ENCODE measurements at regions not wholly inside any gene's neighbourhood (a gene's known extent, or its start where the extent isn't known, plus 50 kb on each side); places are given as distances from the start of the nearest gene placed in this dataset.
"Not testable (repeated sequence)": the region's sequence is repeated elsewhere in the genome, so short reads cannot be mapped to it uniquely, and the experiment has no call there.

DNA sequence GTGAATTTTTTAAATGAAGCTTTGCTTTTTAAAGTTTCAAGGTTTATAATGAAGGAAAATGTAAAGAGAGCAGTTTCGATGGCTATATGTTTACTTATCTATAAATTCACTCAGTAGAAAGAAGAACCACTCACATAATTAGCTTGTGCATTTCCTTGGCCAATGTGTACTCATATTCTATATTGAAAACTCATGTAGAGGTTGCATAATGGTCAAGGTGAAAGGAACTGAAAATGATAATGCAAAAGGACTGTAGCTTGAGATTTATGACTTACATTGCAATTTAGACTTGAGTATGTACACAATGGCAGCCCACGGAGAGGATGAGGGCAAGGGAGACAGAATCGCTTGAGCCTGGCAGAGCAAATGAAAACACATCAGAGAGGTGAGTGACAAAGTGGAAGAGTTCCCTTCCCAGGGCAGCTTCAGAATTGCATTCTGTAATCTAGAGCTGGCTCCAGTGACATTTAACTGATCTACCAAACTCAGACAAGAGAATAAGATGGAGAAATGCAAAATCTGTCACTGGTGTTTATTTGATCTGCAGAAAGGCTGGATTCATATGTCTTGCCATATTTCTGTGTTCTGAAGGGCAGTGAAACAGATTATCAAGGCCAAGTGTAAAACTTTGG is 191.8 kb downstream of the TMEM200A start:
- DNase-seq = no peak

DNA sequence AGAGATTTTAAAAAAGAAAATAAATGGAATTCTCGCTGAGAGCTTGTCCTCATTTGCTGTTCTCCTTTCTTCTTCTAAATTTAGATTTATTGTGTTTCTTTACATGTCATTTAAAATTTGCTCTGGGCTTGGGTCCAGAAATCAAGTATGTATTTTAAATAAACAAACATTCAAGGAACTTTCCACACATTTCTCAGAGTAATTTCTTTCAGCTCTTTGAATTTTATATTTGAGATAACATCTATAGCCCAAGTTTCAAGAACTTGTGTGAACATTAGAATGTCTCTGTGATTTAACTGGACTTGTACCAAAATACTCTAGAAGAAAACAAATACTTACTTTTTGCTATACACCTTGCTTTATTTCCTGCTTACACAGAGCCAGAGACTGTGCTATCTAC is 192.3 kb downstream of the TMEM200A start:
- DNase-seq = no peak

DNA sequence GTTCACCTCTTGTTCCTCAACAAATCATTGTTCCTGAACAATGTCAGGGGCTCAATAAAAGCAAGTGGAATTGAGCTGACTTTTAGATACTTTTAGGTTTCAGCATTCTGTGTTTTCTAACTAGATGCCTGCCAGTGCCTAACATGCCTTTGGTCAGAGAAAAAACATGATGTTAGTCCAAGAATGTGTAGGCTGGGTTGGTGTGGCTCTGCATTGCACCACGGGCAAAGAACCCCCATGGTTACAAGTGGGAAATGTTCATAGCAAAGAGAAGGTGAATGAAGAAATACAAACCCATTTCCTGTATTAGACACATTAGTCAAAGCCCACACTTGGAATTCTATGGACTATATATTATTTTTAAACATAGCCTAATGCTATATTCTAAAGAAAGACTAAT is 193.3 kb downstream of the TMEM200A start:
- no peak for DNase-seq

DNA sequence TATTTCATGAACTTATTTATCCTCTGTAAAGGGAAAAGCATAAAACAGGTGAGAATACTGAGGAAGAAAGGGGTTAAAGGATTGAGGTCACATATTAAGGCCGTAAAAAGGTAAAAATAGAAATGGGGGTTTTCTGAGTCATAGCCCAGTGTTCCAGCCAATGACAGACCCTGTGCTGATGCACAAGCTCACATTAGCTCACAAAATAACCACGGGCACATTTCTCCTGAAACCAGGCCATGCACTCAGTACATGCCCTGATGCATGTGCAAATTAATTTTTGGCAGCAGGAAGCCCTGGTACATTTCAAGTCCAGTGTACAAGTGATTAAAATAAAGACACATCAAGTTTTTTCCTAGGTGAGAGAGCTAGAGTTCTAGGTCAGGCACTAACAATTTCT is 194.4 kb downstream of the TMEM200A start:
- DNase-seq = no peak

GRCh38 chr6:130561159-130561558 is 195.3 kb downstream of the TMEM200A start:
- not testable (repeated sequence) for DNase-seq

DNA sequence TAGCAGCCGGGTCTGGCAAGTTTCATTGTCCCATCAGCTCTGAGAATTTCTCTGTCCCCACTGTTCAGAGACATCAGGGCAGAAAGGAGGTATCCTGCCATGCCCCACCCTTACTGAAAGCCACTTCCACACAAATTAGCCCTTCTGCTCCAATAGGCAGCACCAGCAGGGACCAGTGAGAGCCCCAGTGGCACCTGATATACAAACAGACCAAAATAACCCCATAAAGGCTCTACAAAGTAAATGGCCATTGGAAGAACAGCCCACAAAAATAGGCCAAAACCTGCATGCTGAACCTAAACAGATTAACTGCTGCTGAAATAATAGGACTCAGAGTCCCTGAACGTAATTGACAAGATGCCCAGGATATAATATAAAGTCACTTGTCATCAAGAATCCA is 199.9 kb downstream of the TMEM200A start:
- no peak for DNase-seq

GRCh38 chr6:130574146-130574545 is 208.3 kb downstream of the TMEM200A start:
- no peak for DNase-seq

DNA sequence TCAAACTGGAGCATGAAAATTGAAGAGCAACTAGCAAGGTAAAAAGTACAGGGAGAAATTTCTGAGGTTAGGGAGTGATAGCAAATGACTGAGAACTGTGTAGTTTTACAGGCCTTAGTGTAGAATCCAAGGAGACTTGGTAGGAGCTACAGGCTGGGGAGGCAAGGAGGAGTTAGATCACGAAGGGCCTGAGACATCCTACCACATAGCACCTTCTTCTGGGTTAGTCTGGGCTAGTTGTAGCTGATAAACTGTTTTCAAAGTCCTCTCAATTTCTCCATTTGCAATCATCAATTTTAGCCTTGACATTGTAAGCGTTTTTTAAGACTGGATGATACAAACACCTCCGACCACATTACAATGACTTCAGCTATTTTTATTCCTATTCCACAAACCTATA is 209.7 kb downstream of the TMEM200A start:
- no peak for DNase-seq

- DNase-seq = no peak
Observed at GRCh38 chr6:130575971-130576370, 210.2 kb downstream of the TMEM200A start.

- DNase-seq = no peak
Observed at GRCh38 chr6:130577178-130577919, 211.5 kb downstream of the TMEM200A start.

GRCh38 chr6:130578713-130579112 is 212.9 kb downstream of the TMEM200A start:
- no peak for DNase-seq

DNA sequence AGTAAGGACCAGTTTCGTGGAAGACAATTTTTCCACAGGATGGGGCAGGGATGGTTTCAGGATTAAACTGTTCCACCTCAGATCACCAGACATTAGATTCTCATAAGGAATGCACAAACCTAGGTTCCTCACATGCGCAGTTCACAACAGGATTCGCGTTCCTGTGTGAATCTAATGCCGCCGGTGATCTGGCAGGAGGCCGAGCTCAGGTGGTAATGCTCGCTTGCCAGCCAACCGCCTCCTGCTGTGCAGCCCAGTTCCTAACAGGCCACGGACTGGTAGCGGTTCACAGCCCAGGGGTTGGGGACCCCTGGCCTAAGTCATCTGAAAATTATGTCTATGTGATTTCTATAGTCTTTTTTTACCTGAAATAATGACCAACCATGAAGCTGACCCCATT is 217.5 kb downstream of the TMEM200A start:
- DNase-seq = no peak

GRCh38 chr6:130585587-130585986 is 219.8 kb downstream of the TMEM200A start:
- no peak for DNase-seq

- DNase-seq = no peak
Observed at GRCh38 chr6:130587778-130588520, 222.1 kb downstream of the TMEM200A start.

- no peak for DNase-seq
Observed at GRCh38 chr6:130593200-130593599, 227.4 kb downstream of the TMEM200A start.

- no peak for DNase-seq
Observed at GRCh38 chr6:130593948-130594347, 228.1 kb downstream of the TMEM200A start.

- DNase-seq = no peak
Observed at GRCh38 chr6:130598021-130598989, 228.9 kb upstream of the SMLR1 start.

- no peak for DNase-seq
Observed at GRCh38 chr6:130600880-130601341, 226.3 kb upstream of the SMLR1 start.

DNA sequence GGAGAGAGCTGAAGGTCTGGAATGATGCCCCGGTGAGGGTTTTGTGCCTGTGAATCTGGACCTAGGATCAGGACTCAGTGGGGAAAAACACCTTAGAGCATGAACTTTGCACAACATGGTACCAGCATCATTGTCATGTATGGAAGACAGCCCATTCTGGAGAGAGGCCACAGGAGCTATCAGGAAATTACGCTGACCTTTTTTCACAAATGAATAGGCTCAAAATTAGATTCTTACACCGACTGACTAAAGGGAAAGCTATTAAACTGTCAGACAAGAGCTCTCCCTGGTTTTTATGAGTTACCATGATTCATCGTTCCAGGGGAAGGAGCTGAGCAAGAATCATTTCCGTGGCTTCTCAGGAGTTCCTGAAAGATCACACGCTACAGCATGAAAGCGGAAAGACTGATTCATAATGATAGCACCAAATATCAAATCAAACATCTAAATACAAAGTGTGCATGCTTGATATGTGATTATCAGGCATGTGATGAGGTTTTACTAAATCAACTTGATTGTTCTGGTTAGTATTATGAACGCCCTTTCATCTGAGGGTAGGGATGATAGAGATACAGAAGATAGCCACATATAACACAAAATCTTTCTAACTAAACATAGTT is 224.9 kb upstream of the SMLR1 start:
- DNase-seq = no peak

GRCh38 chr6:130603391-130603790 is 223.8 kb upstream of the SMLR1 start:
- no peak for DNase-seq

GRCh38 chr6:130604841-130605399 is 222.3 kb upstream of the SMLR1 start:
- DNase-seq = no peak

- no peak for DNase-seq
Observed at GRCh38 chr6:130610303-130610702, 216.9 kb upstream of the SMLR1 start.
